ENCODE measurements at regions not wholly inside any gene's neighbourhood (a gene's known extent, or its start where the extent isn't known, plus 50 kb on each side); places are given as distances from the start of the nearest gene placed in this dataset.

DNA sequence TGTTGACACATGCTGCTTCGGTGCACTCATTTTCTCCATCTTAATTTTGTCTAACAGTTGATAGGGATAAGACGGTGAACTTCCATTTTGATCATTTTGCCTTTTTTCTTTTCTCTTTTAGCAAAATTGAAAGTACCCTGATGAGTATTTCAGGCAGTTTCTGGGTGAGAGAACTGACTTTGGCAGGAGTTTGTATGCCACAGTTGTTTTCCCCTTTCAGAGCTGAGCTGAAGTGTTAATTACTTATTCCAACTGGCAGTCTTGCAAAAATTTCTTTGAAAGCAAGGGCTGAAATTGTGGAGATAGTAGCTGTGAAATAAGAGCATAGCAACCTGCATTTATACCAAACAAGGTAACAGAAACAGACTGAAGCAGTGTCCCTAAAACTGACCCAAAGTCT is 180.2 kb downstream of the SLITRK5 start:
- no peak for ATAC-seq
- 85% methylated on average over 2 of the region's 2 CpGs for WGBS (ENCODE audit: missing lambda C conversion rate)
- POLR2A ChIA-PET: no interaction called here

DNA sequence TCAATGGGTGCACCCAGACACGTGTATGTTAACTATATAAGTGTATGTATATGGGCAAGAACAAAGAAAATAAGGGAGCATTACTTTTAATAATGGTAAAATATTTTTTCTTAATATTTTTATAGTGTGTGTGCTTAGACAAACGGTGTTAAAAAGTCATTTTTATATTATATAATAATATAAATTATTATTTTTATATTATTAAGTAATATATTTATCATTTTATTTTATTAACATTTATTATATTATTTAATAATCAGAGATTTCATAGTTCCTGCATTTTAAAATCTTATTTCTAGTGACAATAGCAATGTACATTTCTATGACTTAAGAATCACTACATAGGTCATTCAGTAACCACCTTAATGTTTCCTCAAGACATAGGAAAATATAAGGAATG is 184.4 kb downstream of the SLITRK5 start:
- ChIA-PET POLR2A (no interaction called here), CTCF (no interaction called here)
- FAIRE-seq: no peak
- no peak overlapping the region for H3K4me3 ChIP-seq
- TF ChIP-seq CHD2 (IDR thresholded peaks at IDR 0.05; ENCODE audit: low read length, partially characterized antibody) (no peak), NR3C1 (IDR thresholded peaks at IDR 0.05) (no peak), TP53 (CRISPR knock-in tag; IDR thresholded peaks at IDR 0.05) (no peak), KDM5A (IDR thresholded peaks at IDR 0.05) (no peak)
- TF ChIP-seq, protein P1, sequence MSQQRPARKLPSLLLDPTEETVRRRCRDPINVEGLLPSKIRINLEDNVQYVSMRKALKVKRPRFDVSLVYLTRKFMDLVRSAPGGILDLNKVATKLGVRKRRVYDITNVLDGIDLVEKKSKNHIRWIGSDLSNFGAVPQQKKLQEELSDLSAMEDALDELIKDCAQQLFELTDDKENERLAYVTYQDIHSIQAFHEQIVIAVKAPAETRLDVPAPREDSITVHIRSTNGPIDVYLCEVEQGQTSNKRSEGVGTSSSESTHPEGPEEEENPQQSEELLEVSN (IDR thresholded peaks at IDR 0.05; ENCODE audit: borderline replicate concordance, low read depth): no peak
- TF ChIP-seq, protein P2, sequence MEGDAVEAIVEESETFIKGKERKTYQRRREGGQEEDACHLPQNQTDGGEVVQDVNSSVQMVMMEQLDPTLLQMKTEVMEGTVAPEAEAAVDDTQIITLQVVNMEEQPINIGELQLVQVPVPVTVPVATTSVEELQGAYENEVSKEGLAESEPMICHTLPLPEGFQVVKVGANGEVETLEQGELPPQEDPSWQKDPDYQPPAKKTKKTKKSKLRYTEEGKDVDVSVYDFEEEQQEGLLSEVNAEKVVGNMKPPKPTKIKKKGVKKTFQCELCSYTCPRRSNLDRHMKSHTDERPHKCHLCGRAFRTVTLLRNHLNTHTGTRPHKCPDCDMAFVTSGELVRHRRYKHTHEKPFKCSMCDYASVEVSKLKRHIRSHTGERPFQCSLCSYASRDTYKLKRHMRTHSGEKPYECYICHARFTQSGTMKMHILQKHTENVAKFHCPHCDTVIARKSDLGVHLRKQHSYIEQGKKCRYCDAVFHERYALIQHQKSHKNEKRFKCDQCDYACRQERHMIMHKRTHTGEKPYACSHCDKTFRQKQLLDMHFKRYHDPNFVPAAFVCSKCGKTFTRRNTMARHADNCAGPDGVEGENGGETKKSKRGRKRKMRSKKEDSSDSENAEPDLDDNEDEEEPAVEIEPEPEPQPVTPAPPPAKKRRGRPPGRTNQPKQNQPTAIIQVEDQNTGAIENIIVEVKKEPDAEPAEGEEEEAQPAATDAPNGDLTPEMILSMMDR (IDR thresholded peaks at IDR 0.05): no peak
- no peaks in the 10 kb centered on the region for H3K9me3 ChIP-seq
- no peaks in the 10 kb centered on the region for H3K4me1 ChIP-seq
- no peak overlapping the region for H3K4me2 ChIP-seq
- no peak overlapping the region for H3K27ac ChIP-seq
- no peak for DNase-seq (ENCODE audit: low read depth in 1 of 2, low spot score in 1 of 2)
- 4% methylated on average over 2 of the region's 2 CpGs for WGBS (ENCODE audit: missing lambda C conversion rate)
- no peak for ATAC-seq

More for the DNA sequence above, 180.2 kb downstream of the SLITRK5 start:
- Histone ChIP-seq H3K4me3 (no peak overlapping the region), H3K4me2 (no peak overlapping the region), H3K27ac (no peak overlapping the region), H3K4me1 (no peaks in the 10 kb centered on the region), H3K9me3 (no peaks in the 10 kb centered on the region)
- TF ChIP-seq SMC3 (IDR thresholded peaks at IDR 0.05): no peak
- no peak for TF ChIP-seq ZFP36 (IDR thresholded peaks at IDR 0.05; ENCODE audit: borderline replicate concordance, partially characterized antibody)
- TF ChIP-seq, protein P3, sequence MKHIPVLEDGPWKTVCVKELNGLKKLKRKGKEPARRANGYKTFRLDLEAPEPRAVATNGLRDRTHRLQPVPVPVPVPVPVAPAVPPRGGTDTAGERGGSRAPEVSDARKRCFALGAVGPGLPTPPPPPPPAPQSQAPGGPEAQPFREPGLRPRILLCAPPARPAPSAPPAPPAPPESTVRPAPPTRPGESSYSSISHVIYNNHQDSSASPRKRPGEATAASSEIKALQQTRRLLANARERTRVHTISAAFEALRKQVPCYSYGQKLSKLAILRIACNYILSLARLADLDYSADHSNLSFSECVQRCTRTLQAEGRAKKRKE (CRISPR knock-in tag; IDR thresholded peaks at IDR 0.05; ENCODE audit: low read depth): no peak
- CTCF ChIA-PET: no interaction called here
- DNase-seq (ENCODE audit: low read depth in 1 of 2, low spot score in 1 of 2) (no peak), FAIRE-seq (no peak)

DNA sequence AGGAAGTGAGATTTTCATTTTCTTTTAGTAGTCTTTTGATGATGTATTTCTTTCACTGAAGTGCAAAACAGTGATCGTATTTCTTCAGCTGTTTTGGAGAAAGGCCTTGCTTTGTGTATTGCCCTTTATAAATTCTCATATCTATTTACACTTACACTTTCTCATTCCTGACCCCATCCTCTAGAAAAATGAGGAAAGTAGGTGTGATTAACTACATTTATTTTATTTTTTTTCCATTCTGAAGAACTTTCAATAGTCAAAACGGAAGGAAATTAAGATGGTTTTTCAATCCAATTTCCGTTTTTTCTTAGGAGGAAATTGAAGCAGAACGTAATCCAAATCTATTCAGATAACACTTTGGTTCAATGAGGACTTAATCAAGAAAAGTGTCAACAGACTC is 188.1 kb downstream of the SLITRK5 start:
- WGBS (ENCODE audit: missing lambda C conversion rate): 69% methylated on average over 4 of the region's 4 CpGs
- Histone ChIP-seq H3K4me1 (no peaks in the 10 kb centered on the region), H3K4me3 (no peak overlapping the region), H3K9me3 (no peaks in the 10 kb centered on the region), H3K4me2 (no peak overlapping the region), H3K27ac (no peak overlapping the region)
- ATAC-seq (no peak), DNase-seq (ENCODE audit: low read depth in 1 of 2, low spot score in 1 of 2) (no peak), FAIRE-seq (no peak)
- ChIA-PET POLR2A (no interaction called here), CTCF (no interaction called here)
- TF ChIP-seq EP300 (IDR thresholded peaks at IDR 0.05) (no peak), RFX5 (IDR thresholded peaks at IDR 0.05) (no peak), MAZ (IDR thresholded peaks at IDR 0.05; ENCODE audit: borderline replicate concordance, low read depth, low read length) (no peak), CHD2 (IDR thresholded peaks at IDR 0.05; ENCODE audit: low read length, partially characterized antibody) (no peak), POLR2AphosphoS2 (conservative IDR thresholded peaks at IDR 0.05; ENCODE audit: low read length) (no peak)
- TF ChIP-seq, protein P4, sequence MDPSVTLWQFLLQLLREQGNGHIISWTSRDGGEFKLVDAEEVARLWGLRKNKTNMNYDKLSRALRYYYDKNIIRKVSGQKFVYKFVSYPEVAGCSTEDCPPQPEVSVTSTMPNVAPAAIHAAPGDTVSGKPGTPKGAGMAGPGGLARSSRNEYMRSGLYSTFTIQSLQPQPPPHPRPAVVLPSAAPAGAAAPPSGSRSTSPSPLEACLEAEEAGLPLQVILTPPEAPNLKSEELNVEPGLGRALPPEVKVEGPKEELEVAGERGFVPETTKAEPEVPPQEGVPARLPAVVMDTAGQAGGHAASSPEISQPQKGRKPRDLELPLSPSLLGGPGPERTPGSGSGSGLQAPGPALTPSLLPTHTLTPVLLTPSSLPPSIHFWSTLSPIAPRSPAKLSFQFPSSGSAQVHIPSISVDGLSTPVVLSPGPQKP (IDR thresholded peaks at IDR 0.05; ENCODE audit: low read depth, low read length): no peak

DNA sequence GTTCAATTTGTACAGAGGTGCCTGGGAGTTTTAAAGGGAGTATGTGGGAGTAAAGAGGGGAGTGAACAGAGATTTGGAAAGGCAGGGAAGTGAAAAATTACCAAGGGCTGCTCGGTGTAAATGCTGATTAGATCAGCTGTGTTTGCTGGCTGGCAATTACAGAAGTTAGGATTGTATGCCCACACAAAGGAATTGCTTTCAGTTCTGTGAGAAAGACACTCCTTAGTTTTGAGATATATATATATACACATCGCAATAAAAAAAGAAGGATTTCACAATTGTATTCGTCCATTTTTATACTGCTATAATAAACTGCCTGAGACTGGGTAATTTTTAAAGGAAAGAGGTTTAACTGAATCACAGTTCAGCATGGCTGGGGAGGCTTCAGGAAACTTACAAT is 196.3 kb downstream of the SLITRK5 start:
- H3K4me3 ChIP-seq: no peak overlapping the region
- 57% methylated on average over 3 of the region's 3 CpGs for WGBS (ENCODE audit: missing lambda C conversion rate)
- ATAC-seq (no peak), DNase-seq (ENCODE audit: low read depth in 1 of 2, low spot score in 1 of 2) (no peak), FAIRE-seq (no peak)
- no peak for TF ChIP-seq MAZ (IDR thresholded peaks at IDR 0.05; ENCODE audit: borderline replicate concordance, low read depth, low read length)
- TF ChIP-seq ZFP36 (IDR thresholded peaks at IDR 0.05; ENCODE audit: borderline replicate concordance, partially characterized antibody): no peak
- TF ChIP-seq CBX2 (IDR thresholded peaks at IDR 0.05; ENCODE audit: borderline replicate concordance, low read depth): no peak
- TF ChIP-seq, protein P5, sequence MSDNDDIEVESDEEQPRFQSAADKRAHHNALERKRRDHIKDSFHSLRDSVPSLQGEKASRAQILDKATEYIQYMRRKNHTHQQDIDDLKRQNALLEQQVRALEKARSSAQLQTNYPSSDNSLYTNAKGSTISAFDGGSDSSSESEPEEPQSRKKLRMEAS (IDR thresholded peaks at IDR 0.05): no peak
- TF ChIP-seq, protein P3 (CRISPR knock-in tag; IDR thresholded peaks at IDR 0.05; ENCODE audit: low read depth): no peak
- no peak for TF ChIP-seq POLR2A (IDR thresholded peaks at IDR 0.05; ENCODE audit: low read length)
- TF ChIP-seq PHF8 (IDR thresholded peaks at IDR 0.05; ENCODE audit: borderline replicate concordance, low read depth): no peak
- TF ChIP-seq CBX8 (IDR thresholded peaks at IDR 0.05): no peak
- no peak for TF ChIP-seq NPAS2 (CRISPR knock-in tag; IDR thresholded peaks at IDR 0.05; ENCODE audit: borderline replicate concordance)
- TF ChIP-seq KDM5A (IDR thresholded peaks at IDR 0.05): no peak
- no peak for TF ChIP-seq JUN (IDR thresholded peaks at IDR 0.05)
- no peak for TF ChIP-seq HDAC2 (IDR thresholded peaks at IDR 0.05)
- no peak for TF ChIP-seq HOXA7 (CRISPR knock-in tag; IDR thresholded peaks at IDR 0.05)
- no peak overlapping the region for H3K27ac ChIP-seq
- ChIA-PET POLR2A (no interaction called here), CTCF (no interaction called here)
- no peaks in the 10 kb centered on the region for H3K4me1 ChIP-seq
- no peak overlapping the region for H3K4me2 ChIP-seq
- no peaks in the 10 kb centered on the region for H3K9me3 ChIP-seq
